ENCODE measurements at regions not wholly inside any gene's neighbourhood (a gene's known extent, or its start where the extent isn't known, plus 50 kb on each side); places are given as distances from the start of the nearest gene placed in this dataset.

- TF ChIP-seq CTCF (IDR thresholded peaks at IDR 0.05; ENCODE audit: control extremely low read depth, extremely low read depth), result no peak
- DNase-seq (no peak), ATAC-seq (ENCODE audit: insufficient read depth, low FRiP score) (no peak)
- Histone ChIP-seq H3K4me1 (ENCODE audit: control insufficient read depth in 5 of 5, insufficient read depth in 5 of 5, low read length in 5 of 5) (no peaks in the 10 kb centered on the region), H3K9me3 (ENCODE audit: control insufficient read depth in 4 of 4, insufficient read depth in 3 of 4, low read length in 3 of 4) (peaks cover 0 to 2% (median 0%) of the 10 kb centered on the region in 4 donors), H3K36me3 (ENCODE audit: control insufficient read depth in 4 of 4, insufficient read depth in 4 of 4, low read length in 4 of 4) (no peaks in the 10 kb centered on the region), H3K27me3 (ENCODE audit: control insufficient read depth in 3 of 3, insufficient read depth in 3 of 3, low read length in 2 of 3) (no peaks in the 10 kb centered on the region), H3K4me3 (no peak overlapping the region), H3K9ac (ENCODE audit: insufficient read depth in 1 of 2, low read length in 2 of 2) (no peak overlapping the region), H3K27ac (ENCODE audit: low read depth in 1 of 2, low read length in 1 of 2) (no peak overlapping the region)
- 67 to 77% methylated on average over 2 of the region's 2 CpGs for WGBS, 2 donors
These were observed 110.5 kb upstream of the IGFBP7 start for GRCh38 chr4:57220734-57221133.

- Histone ChIP-seq H3K27ac (ENCODE audit: low read depth in 1 of 2, low read length in 1 of 2) (no peak overlapping the region), H3K9me3 (ENCODE audit: control insufficient read depth in 4 of 4, insufficient read depth in 3 of 4, low read length in 3 of 4) (peaks cover 0 to 2% (median 0%) of the 10 kb centered on the region in 4 donors), H3K4me3 (no peak overlapping the region), H3K4me1 (ENCODE audit: control insufficient read depth in 5 of 5, insufficient read depth in 5 of 5, low read length in 5 of 5) (no peaks in the 10 kb centered on the region), H3K36me3 (ENCODE audit: control insufficient read depth in 4 of 4, insufficient read depth in 4 of 4, low read length in 4 of 4) (no peaks in the 10 kb centered on the region), H3K9ac (ENCODE audit: insufficient read depth in 1 of 2, low read length in 2 of 2) (no peak overlapping the region), H3K27me3 (ENCODE audit: control insufficient read depth in 3 of 3, insufficient read depth in 3 of 3, low read length in 2 of 3) (no peaks in the 10 kb centered on the region)
- DNase-seq, result no peak
- WGBS, 2 donors, result 94 to 96% methylated on average over 2 of the region's 2 CpGs
- no peak for TF ChIP-seq CTCF (IDR thresholded peaks at IDR 0.05; ENCODE audit: control extremely low read depth, extremely low read depth)
- no peak for ATAC-seq (ENCODE audit: insufficient read depth, low FRiP score)
These were observed 110.0 kb upstream of the IGFBP7 start for GRCh38 chr4:57220172-57220571.

DNA sequence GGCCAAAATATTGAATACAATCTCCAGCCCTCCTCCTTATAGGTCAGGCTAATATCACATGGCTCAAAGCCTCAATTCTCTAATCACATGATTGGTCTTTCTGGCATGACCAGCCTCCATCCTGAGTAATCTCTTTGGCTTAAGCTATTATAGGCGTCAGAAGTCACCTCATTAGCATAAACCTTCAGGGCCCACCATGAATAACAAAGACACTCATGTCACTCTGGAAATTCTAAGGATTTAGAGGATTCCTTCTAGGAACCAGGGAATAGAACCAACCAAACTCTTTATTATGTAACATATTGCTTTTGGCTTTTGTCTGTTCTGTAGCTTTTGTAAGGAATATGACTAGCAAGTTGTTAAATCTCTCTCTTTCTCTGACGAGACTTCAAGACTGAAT, 109.2 kb upstream of the IGFBP7 start:
- 80 to 86% methylated on average over 2 of the region's 2 CpGs for WGBS, 2 donors
- H3K27me3 ChIP-seq (ENCODE audit: control insufficient read depth in 3 of 3, insufficient read depth in 3 of 3, low read length in 2 of 3), result no peaks in the 10 kb centered on the region
- no peak overlapping the region for H3K4me3 ChIP-seq
- ATAC-seq (ENCODE audit: insufficient read depth, low FRiP score) (no peak), DNase-seq (no peak)
- no peaks in the 10 kb centered on the region for H3K4me1 ChIP-seq (ENCODE audit: control insufficient read depth in 5 of 5, insufficient read depth in 5 of 5, low read length in 5 of 5)
- H3K9ac ChIP-seq (ENCODE audit: insufficient read depth in 1 of 2, low read length in 2 of 2), result no peak overlapping the region
- no peak overlapping the region for H3K27ac ChIP-seq (ENCODE audit: low read depth in 1 of 2, low read length in 1 of 2)
- H3K9me3 ChIP-seq (ENCODE audit: control insufficient read depth in 4 of 4, insufficient read depth in 3 of 4, low read length in 3 of 4), result peaks cover 0 to 2% (median 0%) of the 10 kb centered on the region in 4 donors
- no peaks in the 10 kb centered on the region for H3K36me3 ChIP-seq (ENCODE audit: control insufficient read depth in 4 of 4, insufficient read depth in 4 of 4, low read length in 4 of 4)
- TF ChIP-seq CTCF (IDR thresholded peaks at IDR 0.05; ENCODE audit: control extremely low read depth, extremely low read depth), result no peak
